ENCODE measurements at regions not wholly inside any gene's neighbourhood (a gene's known extent, or its start where the extent isn't known, plus 50 kb on each side); places are given as distances from the start of the nearest gene placed in this dataset.
A peak's percentile ranks its signal among the peaks of the same experiment; 100 is the strongest.

- Histone ChIP-seq H3K4me1 (no peaks in the 10 kb centered on the region), H3K27ac (no peak overlapping the region), H3K9me3 (no peaks in the 10 kb centered on the region), H3K27me3 (no peaks in the 10 kb centered on the region), H3K4me3 (no peak overlapping the region), H3K36me3 (no peaks in the 10 kb centered on the region)
- intact Hi-C loops (cut with DNase I) = no loop called here
- TF ChIP-seq CTCF (IDR thresholded peaks at IDR 0.05) = no peak
- ATAC-seq (no peak), DNase-seq (peak; percentile 44)
Measured at GRCh38 chr4:100900134-100900533, 382.3 kb upstream of the EMCN start.

DNA sequence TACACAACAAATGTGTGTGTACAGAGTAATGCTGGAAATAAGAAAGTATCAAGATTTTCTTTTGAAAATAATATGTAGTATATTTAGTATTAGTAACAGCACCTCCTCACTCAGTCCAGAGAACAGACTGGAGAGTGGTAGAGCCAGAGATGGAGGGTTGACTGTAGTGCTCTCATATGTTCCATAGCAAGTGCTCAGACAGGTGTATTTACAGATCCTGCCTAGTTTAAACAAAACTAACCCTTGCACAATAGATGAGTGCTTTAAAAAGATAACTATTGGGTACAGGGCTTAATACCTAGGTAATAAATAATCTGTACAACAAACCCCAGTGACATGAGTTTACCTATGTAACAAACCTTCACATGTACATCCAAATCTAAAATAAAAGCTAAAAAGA lies 381.0 kb upstream of the EMCN start:
- Histone ChIP-seq H3K27ac (no peak overlapping the region), H3K4me1 (no peaks in the 10 kb centered on the region), H3K27me3 (no peaks in the 10 kb centered on the region), H3K36me3 (no peaks in the 10 kb centered on the region), H3K9me3 (no peaks in the 10 kb centered on the region), H3K4me3 (no peak overlapping the region)
- ATAC-seq = peak; percentile 81
- no peak for TF ChIP-seq CTCF (IDR thresholded peaks at IDR 0.05)
- DNase-seq = no peak
- intact Hi-C loops (cut with DNase I) = no loop called here

- intact Hi-C loops (cut with DNase I) = no loop called here
- Histone ChIP-seq H3K4me1 (no peaks in the 10 kb centered on the region), H3K27ac (no peak overlapping the region), H3K9me3 (no peaks in the 10 kb centered on the region), H3K4me3 (peak overlapping the region; percentile 36), H3K36me3 (no peaks in the 10 kb centered on the region), H3K27me3 (no peaks in the 10 kb centered on the region)
- DNase-seq = no peak
- no peak for ATAC-seq
- TF ChIP-seq CTCF (IDR thresholded peaks at IDR 0.05) = no peak
Measured at GRCh38 chr4:100895556-100896197, 377.9 kb upstream of the EMCN start.

DNA sequence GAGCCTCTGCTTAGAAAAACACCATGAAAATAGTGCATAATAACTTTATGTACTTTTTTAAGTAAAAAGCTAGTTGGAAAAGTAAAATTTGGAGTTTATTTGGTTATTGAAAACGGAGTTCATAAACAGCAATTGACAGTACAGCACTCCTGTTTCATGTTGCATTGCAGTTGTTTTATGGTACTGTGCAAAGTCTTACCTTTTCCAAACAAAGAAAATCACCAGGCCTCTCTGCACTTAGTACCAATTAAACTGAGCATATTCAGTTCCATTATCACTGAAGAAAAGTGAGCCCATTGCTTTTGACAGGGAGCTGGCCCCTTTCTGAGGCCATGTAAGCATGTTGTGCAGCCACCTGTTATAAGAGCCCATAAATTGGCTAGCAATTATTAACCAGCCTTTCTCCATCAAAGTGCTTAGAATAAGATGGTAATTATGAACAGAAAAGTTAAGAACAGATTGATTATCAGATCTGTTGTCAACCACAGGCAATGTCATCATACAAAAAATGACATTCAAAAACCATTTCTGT lies 376.6 kb upstream of the EMCN start:
- no peaks in the 10 kb centered on the region for H3K27me3 ChIP-seq
- no peak for DNase-seq

DNA sequence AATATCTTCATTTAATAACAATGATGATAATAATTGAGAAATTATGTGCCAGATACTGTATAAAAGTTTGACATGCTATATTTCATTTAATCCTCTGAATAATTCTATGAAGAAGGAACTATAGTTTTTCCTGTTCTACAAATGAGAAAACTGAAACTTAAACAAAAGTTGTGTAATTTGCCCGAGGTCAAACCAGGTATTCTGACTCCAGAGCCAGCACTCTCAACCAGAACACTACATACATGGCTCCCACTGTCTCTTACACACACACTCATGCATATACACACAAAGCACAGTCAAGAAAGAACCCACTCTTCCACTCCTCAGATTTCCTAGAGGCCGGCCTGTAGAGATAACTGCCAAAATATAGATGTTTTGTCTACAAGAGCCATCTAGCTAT lies 374.0 kb upstream of the EMCN start:
- no peaks in the 10 kb centered on the region for H3K27me3 ChIP-seq
- no peaks in the 10 kb centered on the region for H3K9me3 ChIP-seq
- H3K4me3 ChIP-seq = no peak overlapping the region
- no peaks in the 10 kb centered on the region for H3K4me1 ChIP-seq
- intact Hi-C loops (cut with DNase I) = no loop called here
- DNase-seq = no peak
- ATAC-seq = no peak
- H3K36me3 ChIP-seq = no peaks in the 10 kb centered on the region
- H3K27ac ChIP-seq = no peak overlapping the region
- TF ChIP-seq CTCF (IDR thresholded peaks at IDR 0.05) = no peak

More for the DNA sequence above, 376.6 kb upstream of the EMCN start:
- H3K36me3 ChIP-seq = no peaks in the 10 kb centered on the region
- intact Hi-C loops (cut with DNase I) = no loop called here
- no peak for ATAC-seq
- H3K9me3 ChIP-seq = no peaks in the 10 kb centered on the region
- no peak overlapping the region for H3K4me3 ChIP-seq
- TF ChIP-seq CTCF (IDR thresholded peaks at IDR 0.05) = no peak
- H3K4me1 ChIP-seq = no peaks in the 10 kb centered on the region
- no peak overlapping the region for H3K27ac ChIP-seq

GRCh38 chr4:100889898-100890297 lies 372.1 kb upstream of the EMCN start:
- TF ChIP-seq CTCF (IDR thresholded peaks at IDR 0.05) = no peak
- ATAC-seq = no peak
- no peaks in the 10 kb centered on the region for H3K36me3 ChIP-seq
- H3K27me3 ChIP-seq = no peaks in the 10 kb centered on the region
- H3K4me3 ChIP-seq = no peak overlapping the region
- no peaks in the 10 kb centered on the region for H3K4me1 ChIP-seq
- intact Hi-C loops (cut with DNase I) = no loop called here
- H3K27ac ChIP-seq = no peak overlapping the region
- H3K9me3 ChIP-seq = no peaks in the 10 kb centered on the region
- DNase-seq = no peak
